ENCODE measurements at regions not wholly inside any gene's neighbourhood (a gene's known extent, or its start where the extent isn't known, plus 50 kb on each side); places are given as distances from the start of the nearest gene placed in this dataset.

DNA sequence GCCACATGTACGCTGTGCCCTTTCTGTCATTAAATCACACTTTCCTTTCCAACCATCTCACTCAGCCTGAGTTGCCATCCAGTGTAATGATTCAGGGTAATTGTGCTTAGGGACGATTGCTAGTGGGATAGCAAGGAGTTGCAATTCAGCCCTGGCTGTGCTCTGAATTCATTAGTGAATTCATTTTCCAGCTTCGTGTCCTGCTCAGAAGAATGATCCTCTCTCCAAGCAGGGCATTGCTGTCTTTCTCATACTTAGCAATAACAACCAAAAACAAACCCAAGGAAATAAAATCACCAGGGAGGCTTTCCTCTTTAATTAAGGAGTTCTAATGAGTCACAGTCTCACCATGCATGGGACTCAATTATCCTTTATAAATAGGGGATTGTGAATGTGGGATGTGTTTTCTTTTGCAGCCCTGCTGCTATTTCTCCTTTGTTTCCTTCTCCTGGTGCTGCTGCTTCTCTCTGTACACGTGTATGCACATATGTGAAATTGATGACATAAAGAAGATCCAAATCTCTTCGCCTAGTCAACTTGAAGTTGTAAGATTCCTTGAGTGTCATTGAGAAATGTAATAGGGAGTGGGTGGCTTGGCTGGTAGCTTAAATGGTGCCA is 167.0 kb downstream of the TSEN15 start:
- no peak for DNase-seq (ENCODE audit: low read depth in 4 of 4, low spot score in 1 of 4)

- DNase-seq (ENCODE audit: low read depth in 4 of 4, low spot score in 1 of 4) = no peak
Observed at GRCh38 chr1:184219414-184219813, 167.4 kb upstream of the C1orf21 start.

GRCh38 chr1:184219883-184220282 is 166.9 kb upstream of the C1orf21 start:
- DNase-seq (ENCODE audit: low read depth in 4 of 4, low spot score in 1 of 4) = no peak

DNA sequence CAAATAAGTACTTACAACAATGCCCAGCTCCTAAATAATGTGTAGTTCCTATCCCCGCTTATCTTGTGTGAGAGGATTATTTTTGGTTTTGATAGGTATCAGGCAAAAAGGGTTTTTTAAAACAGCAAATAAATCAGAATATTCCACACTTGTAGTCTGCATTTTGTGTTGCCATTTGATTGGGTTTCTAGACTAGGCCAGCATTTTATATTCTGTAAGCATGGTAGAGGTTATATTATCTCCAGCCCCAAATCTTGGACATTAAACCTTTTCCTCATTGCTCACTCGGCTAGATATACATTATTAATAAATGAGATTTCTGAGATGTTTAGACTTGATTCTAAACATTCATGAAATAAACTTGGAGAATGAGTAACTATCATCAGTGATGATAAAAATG is 165.7 kb upstream of the C1orf21 start:
- DNase-seq (ENCODE audit: low read depth in 4 of 4, low spot score in 1 of 4) = no peak

GRCh38 chr1:184222652-184223052 is 164.2 kb upstream of the C1orf21 start:
- DNase-seq (ENCODE audit: low read depth in 4 of 4, low spot score in 1 of 4) = peak in 3 of 4 experiments; percentile 5 to 15 (median 15)

GRCh38 chr1:184223216-184223615 is 163.6 kb upstream of the C1orf21 start:
- DNase-seq (ENCODE audit: low read depth in 4 of 4, low spot score in 1 of 4) = no peak

DNA sequence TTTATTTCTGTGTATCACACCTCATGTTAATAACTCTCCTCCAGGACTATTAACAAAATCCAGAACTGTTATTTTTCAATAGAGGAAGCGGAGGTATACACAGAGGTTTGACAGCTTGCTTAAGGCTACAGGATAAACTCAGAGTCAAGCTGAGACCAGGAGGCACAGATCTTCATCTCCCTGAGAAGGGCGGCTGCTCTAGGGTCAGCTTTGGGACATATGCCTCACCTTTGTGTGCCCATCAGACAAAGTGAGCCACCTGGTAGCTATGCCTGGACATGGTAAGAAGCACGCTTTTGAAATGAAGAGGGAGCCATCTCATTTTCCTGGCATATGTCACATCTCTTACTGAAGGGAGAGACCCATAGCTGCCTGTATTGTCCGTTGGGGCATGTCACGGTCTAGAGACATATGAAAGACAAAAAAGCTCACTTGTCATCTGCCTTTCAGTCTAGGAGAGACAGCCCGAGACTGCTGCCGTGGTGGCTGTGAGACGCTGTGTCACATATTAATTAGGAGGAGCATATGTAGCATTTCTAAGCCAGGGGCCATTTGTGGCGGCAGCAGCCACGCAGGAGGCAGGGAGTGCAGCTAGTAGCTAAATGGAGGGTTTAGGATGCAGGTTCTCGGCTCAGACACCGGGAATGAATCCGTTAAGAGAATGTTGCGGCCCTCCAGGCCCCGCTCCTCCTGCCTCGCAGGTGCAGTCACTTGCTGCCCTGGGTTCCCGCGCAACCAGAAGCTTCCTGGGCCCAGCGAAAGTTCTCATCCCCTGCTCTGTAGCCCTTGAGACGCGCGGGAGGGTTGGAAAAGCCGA is 161.3 kb upstream of the C1orf21 start:
- DNase-seq (ENCODE audit: low read depth in 4 of 4, low spot score in 1 of 4) = no peak

DNA sequence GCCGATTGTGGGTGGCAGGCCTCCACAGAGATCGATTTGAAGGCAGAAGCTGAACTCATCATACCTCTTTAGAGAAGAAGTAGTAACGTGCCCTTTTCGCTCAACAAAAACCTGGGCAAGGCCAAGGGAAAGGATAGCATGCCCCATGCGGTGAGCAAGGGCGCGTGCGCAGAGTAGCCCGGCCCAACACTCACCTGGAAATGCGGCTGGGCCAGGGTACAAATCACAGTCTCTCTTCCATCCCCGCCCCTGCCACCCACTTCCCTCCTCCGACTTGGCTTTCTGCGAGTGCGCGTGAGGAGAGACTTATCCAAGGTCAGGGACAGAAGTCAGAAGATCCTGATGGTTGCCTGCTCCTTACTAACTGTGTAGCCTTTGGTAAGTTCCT is 160.7 kb upstream of the C1orf21 start:
- DNase-seq (ENCODE audit: low read depth in 4 of 4, low spot score in 1 of 4) = no peak

- no peak for DNase-seq (ENCODE audit: low read depth in 4 of 4, low spot score in 1 of 4)
Observed at GRCh38 chr1:184228558-184228957, 158.3 kb upstream of the C1orf21 start.

- DNase-seq (ENCODE audit: low read depth in 4 of 4, low spot score in 1 of 4) = no peak
Observed at GRCh38 chr1:184237588-184237987, 149.2 kb upstream of the C1orf21 start.

GRCh38 chr1:184241446-184241845 is 145.4 kb upstream of the C1orf21 start:
- DNase-seq (ENCODE audit: low read depth in 4 of 4, low spot score in 1 of 4) = no peak

DNA sequence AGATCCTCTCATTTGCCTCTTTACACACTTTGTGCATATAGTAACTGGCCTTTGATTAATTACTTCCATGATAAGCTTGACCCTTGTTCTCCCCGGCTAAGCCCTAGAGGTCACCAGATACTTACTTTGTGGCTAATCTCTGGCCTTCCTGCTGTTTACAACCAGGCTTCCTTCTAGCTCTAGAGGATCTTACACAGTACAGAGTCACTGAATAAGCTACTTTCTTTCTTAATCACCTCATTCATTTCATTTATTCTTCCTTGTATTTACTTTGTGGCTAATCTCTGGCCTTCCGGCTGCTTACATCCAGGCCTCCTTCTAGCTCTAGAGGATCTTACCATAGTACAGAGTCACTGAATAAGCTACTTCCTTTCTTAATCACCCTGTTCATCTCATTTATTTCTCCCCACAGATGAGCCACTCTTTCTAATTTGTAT is 144.3 kb upstream of the C1orf21 start:
- no peak for DNase-seq (ENCODE audit: low read depth in 4 of 4, low spot score in 1 of 4)

DNA sequence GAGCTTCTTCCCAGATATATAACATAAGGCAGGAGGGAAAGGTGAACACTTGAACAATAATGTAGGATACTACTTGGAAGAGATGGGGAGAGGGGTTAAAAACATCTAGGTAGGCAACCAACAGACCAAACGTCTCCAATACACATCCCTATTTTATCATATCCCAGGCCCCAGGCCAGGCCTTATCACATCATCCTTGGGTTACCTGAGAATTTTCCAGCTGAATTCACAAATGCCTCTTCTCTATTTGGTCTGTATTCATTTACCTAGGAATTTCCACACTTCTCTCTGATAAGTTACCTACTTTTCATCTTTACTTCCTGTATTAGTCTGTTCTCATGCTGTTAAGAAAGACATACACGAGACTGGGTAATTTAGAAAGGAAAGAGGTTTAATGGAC is 141.9 kb upstream of the C1orf21 start:
- DNase-seq (ENCODE audit: low read depth in 4 of 4, low spot score in 1 of 4) = no peak

GRCh38 chr1:184247671-184248070 is 139.2 kb upstream of the C1orf21 start:
- DNase-seq (ENCODE audit: low read depth in 4 of 4, low spot score in 1 of 4) = no peak

DNA sequence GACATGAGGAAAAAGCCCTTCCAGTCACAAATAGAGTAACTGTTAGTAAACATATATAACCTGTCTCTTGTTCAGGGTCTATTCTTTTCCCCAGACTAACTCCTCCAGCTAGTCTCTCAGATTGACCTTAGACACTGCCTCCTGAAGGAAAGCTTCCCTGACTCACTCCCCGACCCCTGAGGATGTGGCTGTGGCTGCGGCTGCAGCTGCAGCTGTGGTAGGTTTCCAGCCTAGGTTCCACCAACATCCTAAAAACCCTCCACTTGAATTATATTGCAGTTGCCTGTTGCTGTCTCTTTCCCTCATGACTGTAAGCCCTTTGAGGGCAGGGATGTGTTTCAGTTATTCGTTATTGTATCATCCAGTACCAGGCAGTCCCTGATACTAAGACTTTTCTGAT is 132.9 kb upstream of the C1orf21 start:
- DNase-seq (ENCODE audit: low read depth in 4 of 4, low spot score in 1 of 4) = no peak

GRCh38 chr1:184254849-184255248 is 132.0 kb upstream of the C1orf21 start:
- DNase-seq (ENCODE audit: low read depth in 4 of 4, low spot score in 1 of 4) = no peak

DNA sequence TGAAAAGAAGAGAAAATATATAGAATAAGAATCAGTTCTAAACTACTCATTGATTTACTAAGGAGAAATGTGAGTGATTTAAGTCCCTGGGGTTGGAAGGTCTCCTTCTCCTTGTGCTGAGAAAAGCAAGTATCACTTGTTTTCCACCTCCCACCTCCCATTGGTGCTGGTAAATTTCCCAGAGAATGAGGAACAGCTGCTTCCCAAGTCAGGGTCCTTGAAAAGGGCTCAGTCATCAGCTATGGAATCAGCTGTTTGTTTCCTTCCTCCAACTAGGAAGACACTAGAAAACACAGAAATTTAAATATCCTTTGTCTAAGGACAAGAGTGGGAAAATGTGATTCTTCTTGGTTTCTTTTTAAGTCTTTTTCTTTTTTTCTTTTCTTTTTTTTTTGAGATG is 131.3 kb upstream of the C1orf21 start:
- DNase-seq (ENCODE audit: low read depth in 4 of 4, low spot score in 1 of 4) = no peak

GRCh38 chr1:184257873-184258272 is 129.0 kb upstream of the C1orf21 start:
- DNase-seq (ENCODE audit: low read depth in 4 of 4, low spot score in 1 of 4) = no peak

GRCh38 chr1:184258525-184258924 is 128.3 kb upstream of the C1orf21 start:
- no peak for DNase-seq (ENCODE audit: low read depth in 4 of 4, low spot score in 1 of 4)

DNA sequence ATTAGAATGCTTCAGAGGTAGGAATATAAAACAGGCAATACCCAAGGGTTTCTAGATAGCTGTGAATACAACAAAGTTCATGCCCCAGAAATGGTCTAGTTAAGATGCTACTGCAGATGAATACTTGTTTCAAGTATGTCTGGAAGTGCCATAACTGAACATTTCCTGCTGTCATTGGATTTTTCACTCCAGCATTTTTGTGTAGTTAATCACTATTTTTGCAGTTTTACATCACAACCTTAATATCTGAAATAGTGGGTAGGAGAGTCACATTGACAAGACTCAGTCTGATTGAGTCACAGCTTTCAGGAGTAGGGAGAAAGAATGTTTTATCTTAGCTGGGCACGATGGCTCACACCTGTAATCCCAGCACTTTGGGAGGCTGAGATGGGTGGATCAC is 126.4 kb upstream of the C1orf21 start:
- no peak for DNase-seq (ENCODE audit: low read depth in 4 of 4, low spot score in 1 of 4)

DNA sequence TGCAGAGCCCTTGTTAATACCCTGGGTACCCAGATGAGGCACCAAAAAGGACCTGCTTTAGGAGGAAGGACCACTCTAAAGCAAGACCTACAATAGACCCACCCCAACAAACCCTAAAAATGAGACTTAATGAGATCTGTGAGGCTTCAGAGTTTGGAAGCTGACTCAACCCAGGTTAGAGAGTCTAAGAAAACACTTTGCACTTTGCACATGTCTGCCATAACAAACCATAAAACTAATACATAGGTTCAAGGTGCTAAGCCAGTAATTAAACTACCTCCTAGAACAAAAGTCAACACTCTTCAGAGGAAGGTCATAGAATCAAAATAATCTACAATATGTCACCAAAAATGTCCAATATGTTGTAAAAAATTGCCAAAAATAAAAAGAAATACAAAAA is 124.7 kb upstream of the C1orf21 start:
- DNase-seq (ENCODE audit: low read depth in 4 of 4, low spot score in 1 of 4) = no peak

DNA sequence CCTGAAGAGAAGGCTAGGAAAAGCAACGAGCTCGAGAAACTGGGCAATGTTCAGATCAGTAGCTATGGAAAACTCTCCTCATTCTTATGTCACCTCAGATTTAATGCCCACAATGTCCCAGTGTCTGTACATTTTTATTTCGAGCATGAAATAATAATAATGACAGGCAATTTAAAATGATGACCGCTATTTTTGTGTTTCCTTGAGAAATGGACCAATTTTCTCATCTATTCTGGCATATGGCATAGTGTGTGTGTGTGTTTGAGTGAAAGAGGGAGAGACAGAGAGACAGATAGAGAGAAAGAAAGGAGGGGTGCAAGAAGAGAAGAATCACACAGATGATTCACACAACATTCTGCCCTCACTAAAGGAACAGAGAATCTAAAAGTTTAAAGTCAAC is 119.1 kb upstream of the C1orf21 start:
- DNase-seq (ENCODE audit: low read depth in 4 of 4, low spot score in 1 of 4) = no peak

DNA sequence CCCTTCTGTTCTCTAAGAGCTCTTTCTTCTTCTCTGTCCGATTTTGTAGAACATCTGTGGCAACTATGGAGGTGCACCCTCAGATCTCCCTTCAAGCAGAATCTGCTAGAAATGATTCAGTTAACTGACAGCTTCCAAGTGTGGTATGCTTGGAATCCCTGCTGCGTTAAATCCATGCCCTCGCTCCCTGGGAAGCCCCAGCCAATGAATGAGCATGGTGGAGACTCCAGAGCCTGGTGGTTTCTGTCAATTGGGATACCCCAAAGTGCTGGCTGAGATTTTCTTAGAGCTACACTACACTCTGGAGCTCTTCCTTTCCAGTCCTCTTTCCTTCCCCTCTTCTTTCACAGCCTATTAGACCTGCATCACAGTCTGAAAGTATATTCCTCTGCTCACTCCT is 116.3 kb upstream of the C1orf21 start:
- DNase-seq (ENCODE audit: low read depth in 4 of 4, low spot score in 1 of 4) = no peak

Data from stimulated activated CD4-positive, alpha-beta T cell treated with anti-CD3 and anti-CD28 coated beads, Interleukin-1b, Interleukin-23, amount 100 ng/mL, for 24 hours (primary cell).